ENCODE measurements at regions not wholly inside any gene's neighbourhood (a gene's known extent, or its start where the extent isn't known, plus 50 kb on each side); places are given as distances from the start of the nearest gene placed in this dataset.

- no peak for TF ChIP-seq CTCF (IDR thresholded peaks at IDR 0.05)
Observed at GRCh38 chr11:70710192-70710591, 311.9 kb downstream of the CTTN start.

GRCh38 chr11:70710601-70711000 lies 312.3 kb downstream of the CTTN start:
- no peak for TF ChIP-seq CTCF (IDR thresholded peaks at IDR 0.05)

- no peak for TF ChIP-seq CTCF (IDR thresholded peaks at IDR 0.05)
Observed at GRCh38 chr11:70711095-70711910, 313.0 kb downstream of the CTTN start.

GRCh38 chr11:70711911-70712185 lies 313.5 kb downstream of the CTTN start:
- TF ChIP-seq CTCF (IDR thresholded peaks at IDR 0.05), result no peak

GRCh38 chr11:70712471-70712870 lies 314.1 kb downstream of the CTTN start:
- no peak for TF ChIP-seq CTCF (IDR thresholded peaks at IDR 0.05)

GRCh38 chr11:70713086-70713835 lies 314.9 kb downstream of the CTTN start:
- TF ChIP-seq CTCF (IDR thresholded peaks at IDR 0.05), result no peak

GRCh38 chr11:70713988-70714665 lies 315.8 kb downstream of the CTTN start:
- no peak for TF ChIP-seq CTCF (IDR thresholded peaks at IDR 0.05)

Data from LNCAP (cell line).